ENCODE measurements at regions not wholly inside any gene's neighbourhood (a gene's known extent, or its start where the extent isn't known, plus 50 kb on each side); places are given as distances from the start of the nearest gene placed in this dataset.

- intact Hi-C loops (cut with micrococcal nuclease) = no loop called here
These were observed 85.6 kb downstream of the CD8B2 start for GRCh38 chr2:106572541-106573450.

DNA sequence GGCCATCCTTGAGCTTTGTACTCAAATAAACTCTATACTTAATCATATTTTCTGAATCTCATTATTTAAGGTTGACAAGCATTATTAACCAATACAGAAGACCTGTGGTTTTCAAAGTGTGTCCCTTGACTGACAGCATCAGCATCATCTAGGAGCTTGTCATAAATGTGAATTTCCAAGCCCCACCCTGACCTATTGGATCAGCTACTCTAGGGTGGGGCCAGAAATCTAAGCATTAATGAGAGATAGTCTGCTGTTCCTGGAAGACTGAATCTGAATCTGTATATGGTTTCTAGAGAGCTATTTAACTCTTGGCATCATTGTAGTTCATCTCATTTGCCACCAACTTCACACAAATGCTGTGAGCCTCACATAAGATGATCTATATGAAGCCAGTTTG is 86.6 kb downstream of the CD8B2 start:
- intact Hi-C loops (cut with micrococcal nuclease) = no loop called here

GRCh38 chr2:106575955-106576354 is 88.8 kb downstream of the CD8B2 start:
- intact Hi-C loops (cut with micrococcal nuclease) = no loop called here

- intact Hi-C loops (cut with micrococcal nuclease) = no loop called here
These were observed 90.1 kb downstream of the CD8B2 start for GRCh38 chr2:106577255-106577651.

DNA sequence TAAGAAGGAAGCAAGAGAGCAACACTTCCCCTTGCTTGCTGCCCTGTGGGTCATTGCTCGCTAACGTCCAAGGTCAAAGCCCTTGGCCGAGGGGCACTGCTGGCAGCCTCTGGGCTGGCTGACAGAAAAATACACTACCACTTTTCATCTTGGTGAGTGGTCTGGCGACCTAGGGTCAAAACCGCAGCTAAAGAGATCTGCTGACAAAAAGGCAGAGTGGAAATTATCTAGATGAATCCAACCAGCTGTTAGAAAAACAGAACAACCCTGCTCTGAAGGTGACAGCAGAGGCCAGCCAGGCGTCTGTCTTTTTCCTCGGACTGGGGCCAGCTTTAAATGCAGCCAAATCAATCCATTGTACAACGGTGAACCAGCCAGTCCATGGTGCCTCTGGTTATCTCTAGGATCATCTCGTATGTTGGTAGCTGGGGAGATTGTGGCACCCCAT is 92.6 kb downstream of the CD8B2 start:
- intact Hi-C loops (cut with micrococcal nuclease) = loop anchor here (10.0 kb wide), 1 partner anchor 1205 kb away; no protein-coding TSS in a partner anchor

GRCh38 chr2:106580241-106580640 is 93.1 kb downstream of the CD8B2 start:
- intact Hi-C loops (cut with micrococcal nuclease) = loop anchor here (10.0 kb wide), 1 partner anchor 1205 kb away; no protein-coding TSS in a partner anchor

- intact Hi-C loops (cut with micrococcal nuclease) = loop anchor here (10.0 kb wide), 1 partner anchor 1207 kb away; no protein-coding TSS in a partner anchor
These were observed 94.2 kb downstream of the CD8B2 start for GRCh38 chr2:106581328-106581727.

DNA sequence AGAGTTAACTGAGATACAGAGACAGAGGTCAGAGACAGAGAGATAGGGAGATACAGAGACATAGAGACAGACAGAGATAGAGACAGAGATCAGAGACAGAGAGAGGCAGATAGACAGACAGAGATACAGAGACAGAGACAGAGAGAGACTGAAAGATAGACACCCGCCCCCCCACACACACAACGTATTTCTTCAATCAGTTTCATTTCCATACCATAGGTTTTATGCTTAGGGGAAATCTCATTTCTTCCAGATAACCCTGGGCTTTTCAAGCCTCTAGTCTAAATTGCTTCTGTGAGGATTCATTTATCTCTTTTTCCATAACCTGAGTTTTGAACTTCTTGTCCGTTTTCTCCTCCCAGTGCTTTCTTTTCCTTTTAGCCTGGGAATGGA is 94.6 kb downstream of the CD8B2 start:
- intact Hi-C loops (cut with micrococcal nuclease) = loop anchor here (1.0 to 10.0 kb wide), 4 partner anchors 39 to 1207 kb away; no protein-coding TSS in a partner anchor

DNA sequence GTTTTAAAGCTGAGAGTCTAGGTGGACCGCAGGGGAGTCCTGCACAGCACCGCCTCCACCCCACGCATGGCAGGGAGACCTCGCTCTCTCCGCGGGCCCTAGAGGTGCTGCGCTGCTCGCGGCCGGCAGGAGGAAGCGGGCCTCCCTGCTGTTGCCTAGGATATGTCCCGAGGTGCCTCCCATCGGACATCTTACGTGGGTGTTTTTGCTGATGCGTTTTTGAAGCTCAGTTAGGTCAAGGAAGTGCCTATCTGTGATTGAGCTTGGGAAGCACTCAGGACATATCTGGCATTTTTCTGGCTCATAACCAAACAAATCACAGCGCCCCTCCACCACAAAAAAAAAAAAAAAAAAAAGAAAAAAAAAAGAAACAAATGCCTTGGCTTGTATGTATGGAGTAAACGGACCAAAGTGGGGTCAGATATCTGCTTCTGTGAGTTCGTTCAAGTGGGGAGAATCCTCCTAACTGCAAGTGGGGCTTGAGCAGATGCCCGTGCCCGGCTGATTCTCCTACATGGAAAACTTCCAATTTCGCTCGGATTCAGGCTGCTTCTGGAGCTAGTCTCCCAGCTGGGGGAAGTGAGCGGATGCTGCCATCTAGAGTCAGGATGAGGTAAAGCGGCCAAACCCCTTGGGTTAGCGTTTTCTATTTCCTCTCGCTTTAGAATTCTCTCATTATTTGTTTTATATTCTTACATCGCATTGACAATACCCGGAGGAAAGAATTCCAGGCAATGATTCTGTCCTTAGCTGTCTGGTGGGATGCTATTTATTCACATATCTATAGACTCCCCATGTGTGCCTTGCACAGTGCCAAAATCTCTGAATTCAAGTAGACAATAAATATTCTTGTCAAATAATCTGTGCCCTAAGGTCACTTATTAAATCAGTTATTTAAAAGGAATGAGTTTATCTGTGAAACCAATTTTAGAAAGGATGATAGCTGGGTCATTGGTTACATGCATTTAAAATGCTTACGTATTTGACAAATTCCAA is 95.3 kb downstream of the CD8B2 start:
- intact Hi-C loops (cut with micrococcal nuclease) = loop anchor here (1.0 to 10.0 kb wide), 4 partner anchors 40 to 1208 kb away; no protein-coding TSS in a partner anchor

DNA sequence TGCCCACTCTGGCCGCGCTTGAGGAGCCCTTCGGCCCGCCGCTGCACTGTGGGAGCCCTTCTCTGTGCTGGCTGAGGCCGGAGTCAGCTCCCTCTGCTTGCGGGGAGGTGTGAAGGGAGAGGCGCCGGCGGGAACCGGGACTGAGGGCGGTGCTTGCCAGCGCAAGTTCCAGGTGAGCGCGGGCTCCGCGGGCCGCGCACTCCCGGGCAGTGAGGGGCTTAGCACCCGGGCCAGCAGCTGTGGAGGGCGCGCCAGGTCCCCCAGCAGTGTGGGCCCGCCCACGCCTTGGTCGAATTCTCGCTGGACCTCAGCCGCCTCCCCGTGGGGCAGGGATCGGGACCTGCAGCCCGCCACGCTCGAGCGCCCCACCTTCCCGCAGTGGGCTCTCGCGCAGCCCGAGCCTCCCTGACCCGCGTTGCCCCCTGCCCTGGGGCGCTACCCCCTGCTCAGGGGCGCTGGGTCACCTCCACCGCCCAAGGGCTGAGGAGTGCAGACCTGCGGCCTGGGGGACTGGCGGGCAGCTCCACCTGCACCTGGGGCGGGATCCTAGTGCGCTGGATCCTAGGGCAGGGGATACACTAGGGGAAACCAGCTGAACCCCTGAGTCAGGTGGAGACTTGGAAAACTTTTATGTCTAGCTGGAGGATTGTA is 97.3 kb downstream of the CD8B2 start:
- intact Hi-C loops (cut with micrococcal nuclease) = loop anchor here (10.0 kb wide), 1 partner anchor 1210 kb away; no protein-coding TSS in a partner anchor

DNA sequence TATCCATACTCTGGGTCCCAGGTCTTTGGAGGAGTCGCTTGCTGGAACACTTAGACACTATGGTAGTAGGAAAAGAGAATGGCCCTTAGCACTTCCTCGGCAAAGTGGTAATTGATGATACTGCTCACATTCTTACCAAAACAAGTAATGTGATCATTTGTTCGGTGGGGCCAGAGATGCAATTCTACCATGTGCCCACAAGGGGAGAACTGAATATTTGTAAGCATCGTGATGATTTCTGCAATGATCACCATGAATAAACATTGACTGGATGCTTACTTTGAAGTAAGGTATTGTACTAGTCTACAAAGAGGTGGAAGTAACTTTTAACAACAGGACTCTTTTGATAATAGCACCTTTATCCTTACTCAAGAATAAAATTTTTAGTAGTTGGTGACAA is 109.7 kb downstream of the CD8B2 start:
- intact Hi-C loops (cut with micrococcal nuclease) = no loop called here

GRCh38 chr2:106599540-106599939 is 112.4 kb downstream of the CD8B2 start:
- intact Hi-C loops (cut with micrococcal nuclease) = no loop called here

GRCh38 chr2:106602042-106602441 is 114.9 kb downstream of the CD8B2 start:
- intact Hi-C loops (cut with micrococcal nuclease) = no loop called here

DNA sequence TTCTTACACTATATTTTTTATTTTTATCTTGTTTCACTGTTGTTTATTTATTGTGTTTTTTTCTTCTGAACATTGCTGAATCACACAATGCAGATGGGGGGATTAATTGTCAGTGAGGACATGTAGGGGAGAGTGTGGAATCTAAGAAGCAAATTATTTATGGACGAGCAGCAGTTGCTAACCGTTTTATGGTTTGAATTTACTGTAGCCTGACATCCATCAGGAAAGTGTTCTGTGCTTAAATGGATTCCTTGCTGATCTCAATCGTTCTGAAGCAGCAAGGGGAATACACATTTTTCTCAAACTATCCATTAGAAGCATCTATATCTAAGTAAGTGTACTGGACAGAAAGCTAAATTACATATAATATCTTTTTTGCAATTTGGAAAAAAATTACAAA is 119.5 kb downstream of the CD8B2 start:
- intact Hi-C loops (cut with micrococcal nuclease) = no loop called here

DNA sequence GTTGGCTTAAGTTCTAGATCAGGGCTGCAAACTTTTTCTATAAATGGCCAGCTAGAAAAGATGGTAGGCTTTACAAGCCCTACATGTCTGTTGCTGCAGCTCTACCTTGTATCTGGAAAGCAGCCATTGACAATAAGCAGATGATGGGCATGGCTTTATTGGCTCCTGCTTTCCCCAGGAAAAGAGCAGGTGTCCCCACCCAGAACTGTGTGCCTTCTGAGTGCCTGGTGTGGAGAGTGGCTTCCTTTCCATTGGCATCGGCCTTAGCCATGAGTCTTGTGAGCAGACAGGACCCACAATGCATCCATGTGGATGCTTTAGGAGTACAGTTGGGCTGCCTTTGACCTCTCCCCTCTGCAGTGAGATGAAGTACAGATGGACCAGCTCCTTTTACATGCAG is 120.2 kb downstream of the CD8B2 start:
- intact Hi-C loops (cut with micrococcal nuclease) = no loop called here

DNA sequence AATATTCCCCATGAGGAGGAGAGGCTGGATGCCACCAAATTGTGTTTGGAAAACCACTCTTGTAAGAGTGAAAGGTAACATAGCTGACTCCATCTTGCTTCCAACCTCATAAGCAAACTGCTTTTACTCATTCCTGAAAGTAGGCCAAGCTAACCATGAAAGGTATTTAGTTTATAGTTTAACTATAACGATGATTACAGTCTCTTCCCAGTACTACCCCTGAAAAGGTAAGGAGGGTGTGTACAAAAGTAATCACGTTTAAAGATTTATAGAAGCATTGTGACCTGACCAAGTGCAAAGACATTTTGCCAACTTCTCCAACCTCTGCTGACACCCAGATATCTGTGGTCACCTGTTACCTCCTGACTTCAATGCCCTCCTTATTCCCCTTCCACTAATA is 122.6 kb downstream of the CD8B2 start:
- intact Hi-C loops (cut with micrococcal nuclease) = no loop called here

GRCh38 chr2:106614511-106615291 is 127.5 kb downstream of the CD8B2 start:
- intact Hi-C loops (cut with micrococcal nuclease) = no loop called here

DNA sequence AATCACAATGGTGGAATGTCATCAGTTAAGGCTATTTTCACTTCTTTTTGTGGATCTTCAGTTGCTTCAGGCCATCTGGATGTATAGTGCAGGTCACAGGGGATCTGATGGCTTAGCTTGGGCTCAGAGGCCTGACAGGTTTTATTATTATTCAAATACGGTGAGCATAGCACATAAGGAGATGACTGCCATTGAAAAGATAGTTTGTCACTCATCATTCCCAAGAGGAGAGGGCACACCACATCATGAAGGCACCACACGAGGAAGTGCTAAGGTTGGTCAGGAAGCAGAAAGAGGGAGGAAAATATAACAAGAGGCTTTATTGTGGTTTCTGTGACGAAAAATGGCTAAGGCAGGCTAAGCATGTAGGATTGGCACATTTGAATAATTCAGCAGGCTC is 131.4 kb downstream of the CD8B2 start:
- intact Hi-C loops (cut with micrococcal nuclease) = no loop called here

DNA sequence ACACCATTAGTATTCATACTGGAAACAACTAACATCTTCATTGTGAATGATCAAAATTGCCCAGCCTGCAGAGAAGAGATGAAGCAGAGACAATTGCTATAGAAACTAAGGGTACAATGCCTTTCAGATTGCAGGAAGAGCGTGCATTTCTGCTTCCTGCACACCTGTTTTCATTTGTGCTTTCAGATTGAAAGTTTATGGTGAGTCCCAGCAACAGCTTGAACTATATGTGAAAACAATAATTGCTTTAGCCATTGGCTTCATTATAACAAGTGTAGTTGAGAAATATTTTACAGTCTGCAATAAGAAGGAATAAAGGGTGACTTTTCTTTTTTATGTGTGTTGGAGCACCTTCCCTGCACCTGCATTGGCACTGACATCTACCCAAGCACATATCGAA is 136.3 kb downstream of the CD8B2 start:
- intact Hi-C loops (cut with micrococcal nuclease) = no loop called here

- intact Hi-C loops (cut with micrococcal nuclease) = no loop called here
These were observed 137.7 kb downstream of the CD8B2 start for GRCh38 chr2:106624787-106625380.
